Right renal cortex interstitium (tissue), 3 donors: ENCODE measurements at regions not wholly inside any gene's neighbourhood (a gene's known extent, or its start where the extent isn't known, plus 50 kb on each side); places are given as distances from the start of the nearest gene placed in this dataset.

ENCODE experiments used
- DNase-seq, 3 donors: peaks; one replicate each; pipeline ENCODE4 v3.0.0-alpha.2; 2013; ENCODE audit warnings: low read depth in 3 of 3, low spot score in 2 of 3

GRCh38 chr4:138414202-138414601 lies 172.1 kb upstream of the SLC7A11 start:
- no peak for DNase-seq

GRCh38 chr4:138413273-138413672 lies 171.1 kb upstream of the SLC7A11 start:
- DNase-seq, result no peak

- DNase-seq, result no peak
Observed at GRCh38 chr4:138412847-138413246, 170.7 kb upstream of the SLC7A11 start.

- no peak for DNase-seq
Observed at GRCh38 chr4:138410266-138410665, 168.1 kb upstream of the SLC7A11 start.

- no peak for DNase-seq
Observed at GRCh38 chr4:138409670-138410069, 167.5 kb upstream of the SLC7A11 start.

- DNase-seq, result no peak
Observed at GRCh38 chr4:138408758-138409157, 166.6 kb upstream of the SLC7A11 start.

GRCh38 chr4:138407329-138407728 lies 165.2 kb upstream of the SLC7A11 start:
- DNase-seq, result no peak

GRCh38 chr4:138406876-138407275 lies 164.7 kb upstream of the SLC7A11 start:
- no peak for DNase-seq

GRCh38 chr4:138405934-138406567 lies 163.9 kb upstream of the SLC7A11 start:
- DNase-seq, result no peak

GRCh38 chr4:138405466-138405891 lies 163.3 kb upstream of the SLC7A11 start:
- no peak for DNase-seq

GRCh38 chr4:138404801-138405200 lies 162.7 kb upstream of the SLC7A11 start:
- no peak for DNase-seq

GRCh38 chr4:138404251-138404650 lies 162.1 kb upstream of the SLC7A11 start:
- DNase-seq, result no peak

- DNase-seq, result no peak
Observed at GRCh38 chr4:138401334-138401733, 159.2 kb upstream of the SLC7A11 start.

- DNase-seq, result no peak
Observed at GRCh38 chr4:138400543-138400942, 158.4 kb upstream of the SLC7A11 start.

GRCh38 chr4:138400066-138400465 lies 157.9 kb upstream of the SLC7A11 start:
- DNase-seq, result no peak

GRCh38 chr4:138399081-138399480 lies 156.9 kb upstream of the SLC7A11 start:
- no peak for DNase-seq

GRCh38 chr4:138398322-138398721 lies 156.2 kb upstream of the SLC7A11 start:
- DNase-seq, result no peak

GRCh38 chr4:138393886-138394610 lies 151.9 kb upstream of the SLC7A11 start:
- DNase-seq, result no peak

GRCh38 chr4:138392751-138393308 lies 150.7 kb upstream of the SLC7A11 start:
- DNase-seq, result no peak

GRCh38 chr4:138389976-138390685 lies 148.0 kb upstream of the SLC7A11 start:
- DNase-seq, result no peak

GRCh38 chr4:138374947-138375346 lies 132.8 kb upstream of the SLC7A11 start:
- DNase-seq, result no peak
